ENCODE measurements at regions not wholly inside any gene's neighbourhood (a gene's known extent, or its start where the extent isn't known, plus 50 kb on each side); places are given as distances from the start of the nearest gene placed in this dataset.
"Not testable (repeated sequence)": the region's sequence is repeated elsewhere in the genome, so short reads cannot be mapped to it uniquely, and the experiment has no call there.

DNA sequence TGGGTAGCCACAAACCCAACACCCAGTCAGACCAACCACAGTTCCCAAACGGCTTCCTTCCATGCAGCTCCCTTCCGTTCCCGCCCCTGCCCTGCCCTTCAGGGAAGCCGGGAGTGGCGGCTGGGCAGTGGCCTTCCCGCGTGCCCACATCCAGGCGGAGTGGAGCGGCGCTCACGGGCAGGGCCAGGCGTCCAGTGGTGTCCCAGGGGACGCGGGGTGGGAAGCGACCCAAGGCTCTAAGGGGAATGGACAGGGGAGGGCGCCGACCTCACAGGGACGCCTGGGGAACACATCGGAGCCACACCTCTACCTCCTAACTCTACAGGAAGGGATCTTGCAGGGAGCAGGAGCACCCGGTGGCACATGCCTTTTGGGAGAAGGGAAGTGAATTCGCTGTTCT lies 225.9 kb upstream of the MGAT5 start:
- Histone ChIP-seq H3K4me1 (ENCODE audit: control insufficient read depth, insufficient read depth, low read length) (peaks cover 18% of the 10 kb centered on the region), H3K9me3 (replicated peaks; ENCODE audit: control insufficient read depth, low read depth, low read length) (no peaks in the 10 kb centered on the region), H3K27ac (ENCODE audit: low read length) (no peak overlapping the region), H3K36me3 (ENCODE audit: control insufficient read depth, insufficient read depth, low read length) (no peaks in the 10 kb centered on the region), H3K27me3 (ENCODE audit: control insufficient read depth, insufficient read depth, low read length) (peaks cover 10% of the 10 kb centered on the region), H3K4me3 (ENCODE audit: low read length) (no peak overlapping the region)
- 17% methylated on average over 13 of the region's 21 CpGs for WGBS (ENCODE audit: insufficient coverage)
- DNase-seq = no peak

DNA sequence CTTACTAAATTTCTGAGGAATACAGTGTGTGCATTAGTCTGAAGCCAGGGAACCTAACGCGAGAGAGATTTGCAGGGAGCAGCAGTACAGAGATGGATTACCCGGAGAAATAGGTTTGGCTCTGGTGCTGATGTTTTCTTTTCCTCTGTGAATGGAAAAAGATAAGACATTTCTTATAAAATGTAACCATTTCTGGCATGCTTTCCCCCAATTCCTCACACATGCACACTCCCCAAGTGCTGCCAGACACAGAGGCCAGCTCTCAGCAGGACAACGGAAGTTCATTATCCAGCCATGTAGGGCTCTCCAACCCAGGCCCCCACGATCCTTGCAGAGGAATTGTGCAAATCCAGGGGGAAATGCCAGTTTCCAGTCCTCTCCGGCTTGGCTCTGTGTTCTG lies 224.5 kb upstream of the MGAT5 start:
- no peaks in the 10 kb centered on the region for H3K9me3 ChIP-seq (replicated peaks; ENCODE audit: control insufficient read depth, low read depth, low read length)
- 29% methylated on average over 5 of the region's 6 CpGs for WGBS (ENCODE audit: insufficient coverage)
- peaks cover 18% of the 10 kb centered on the region for H3K4me1 ChIP-seq (ENCODE audit: control insufficient read depth, insufficient read depth, low read length)
- H3K36me3 ChIP-seq (ENCODE audit: control insufficient read depth, insufficient read depth, low read length) = no peaks in the 10 kb centered on the region
- H3K4me3 ChIP-seq (ENCODE audit: low read length) = no peak overlapping the region
- H3K27me3 ChIP-seq (ENCODE audit: control insufficient read depth, insufficient read depth, low read length) = peaks cover 10% of the 10 kb centered on the region
- peak; percentile 37 for DNase-seq
- H3K27ac ChIP-seq (ENCODE audit: low read length) = no peak overlapping the region

DNA sequence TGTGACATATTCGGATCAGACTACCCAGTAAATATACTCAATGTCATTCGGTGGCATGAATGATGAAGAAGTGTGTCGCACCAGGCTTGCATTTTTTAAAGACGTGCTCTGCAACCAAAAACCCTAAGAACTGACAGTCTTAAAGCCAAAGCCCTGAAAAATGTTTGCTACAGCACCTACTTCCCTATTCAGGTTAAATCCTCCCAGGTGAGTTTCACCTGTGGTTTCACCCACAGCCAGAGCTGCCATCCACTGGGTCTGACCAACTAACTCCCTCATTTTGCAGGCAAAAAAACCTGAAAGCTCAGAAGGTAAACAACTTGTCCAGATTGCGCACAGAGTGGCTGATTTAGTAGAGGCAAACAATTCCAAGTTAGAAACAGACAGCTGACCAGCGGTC lies 222.3 kb upstream of the MGAT5 start:
- Histone ChIP-seq H3K36me3 (ENCODE audit: control insufficient read depth, insufficient read depth, low read length) (no peaks in the 10 kb centered on the region), H3K9me3 (replicated peaks; ENCODE audit: control insufficient read depth, low read depth, low read length) (no peaks in the 10 kb centered on the region), H3K4me3 (ENCODE audit: low read length) (no peak overlapping the region), H3K27me3 (ENCODE audit: control insufficient read depth, insufficient read depth, low read length) (peaks cover 10% of the 10 kb centered on the region), H3K4me1 (ENCODE audit: control insufficient read depth, insufficient read depth, low read length) (peaks cover 18% of the 10 kb centered on the region), H3K27ac (ENCODE audit: low read length) (no peak overlapping the region)
- no peak for DNase-seq
- WGBS (ENCODE audit: insufficient coverage) = 74% methylated on average over 3 of the region's 6 CpGs

DNA sequence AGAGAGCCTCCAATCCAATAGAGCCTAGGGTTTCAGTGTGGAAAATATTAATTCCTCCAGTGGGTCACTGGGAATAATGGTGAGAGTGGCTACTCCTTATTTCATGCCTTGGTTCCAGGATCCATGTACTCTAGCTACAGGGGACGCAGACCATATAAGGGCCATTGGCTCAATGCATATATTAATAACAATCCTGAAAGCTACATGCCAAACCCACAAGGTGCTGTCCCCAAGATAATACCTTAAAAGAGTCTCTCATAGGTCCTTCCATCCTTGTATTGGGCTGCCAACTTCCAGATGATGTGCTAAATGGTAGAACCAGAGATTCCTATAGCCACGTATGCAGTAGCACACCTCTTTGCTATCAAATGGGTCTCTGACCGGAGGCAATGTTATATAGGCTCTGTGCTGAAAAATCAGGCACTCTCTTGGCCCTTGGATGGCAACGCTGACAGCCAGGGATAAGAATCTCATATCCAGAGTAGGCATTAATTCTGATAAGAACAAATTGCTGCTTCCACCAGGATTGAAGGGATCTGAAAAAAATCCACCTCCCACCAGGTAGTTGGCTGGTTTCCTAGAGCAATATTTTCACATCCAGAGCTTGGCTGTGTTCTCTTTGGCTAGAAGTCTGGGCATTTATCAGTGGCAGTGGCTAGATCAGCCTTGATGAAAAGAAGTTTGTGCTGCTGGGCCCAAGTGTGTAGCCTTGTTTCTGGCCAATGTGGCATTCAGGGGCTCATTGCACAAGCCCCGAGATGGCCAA lies 218.1 kb upstream of the MGAT5 start:
- no peak overlapping the region for H3K27ac ChIP-seq (ENCODE audit: low read length)
- no peaks in the 10 kb centered on the region for H3K27me3 ChIP-seq (ENCODE audit: control insufficient read depth, insufficient read depth, low read length)
- no peaks in the 10 kb centered on the region for H3K36me3 ChIP-seq (ENCODE audit: control insufficient read depth, insufficient read depth, low read length)
- WGBS (ENCODE audit: insufficient coverage) = 71% methylated on average over 3 of the region's 5 CpGs
- DNase-seq = no peak
- no peaks in the 10 kb centered on the region for H3K4me1 ChIP-seq (ENCODE audit: control insufficient read depth, insufficient read depth, low read length)
- H3K4me3 ChIP-seq (ENCODE audit: low read length) = no peak overlapping the region
- H3K9me3 ChIP-seq (replicated peaks; ENCODE audit: control insufficient read depth, low read depth, low read length) = no peaks in the 10 kb centered on the region

DNA sequence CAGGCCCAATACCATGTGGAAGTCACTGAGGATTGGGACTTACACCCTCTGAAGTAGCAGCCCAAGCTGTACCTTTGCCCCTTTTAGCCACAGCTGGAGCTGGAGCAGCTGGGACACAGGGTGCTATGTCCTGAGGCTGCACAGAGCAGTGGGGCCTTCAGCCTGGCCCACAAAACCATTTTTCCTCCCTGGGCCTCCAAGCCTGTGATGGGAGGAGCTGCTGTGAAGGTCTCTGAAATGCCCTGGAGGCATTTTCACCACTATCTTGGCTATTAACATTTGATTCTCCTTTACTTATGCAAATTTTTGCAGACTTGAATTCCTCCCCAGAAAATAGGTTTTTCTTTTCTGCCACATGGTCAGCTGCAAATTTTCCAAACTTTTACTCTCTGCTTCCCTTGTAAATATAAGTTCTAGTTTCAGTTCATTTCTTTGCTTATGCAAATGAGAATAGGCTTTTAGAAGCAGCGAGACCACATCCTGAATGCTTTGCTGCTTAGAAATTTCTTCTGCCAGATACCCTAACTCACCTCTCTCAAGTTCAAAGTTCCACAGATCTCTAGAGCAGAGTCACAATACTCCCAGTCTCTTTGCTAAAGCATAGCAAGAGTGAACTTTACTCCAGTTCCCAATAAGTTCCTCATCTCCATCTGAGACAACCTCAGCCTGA lies 213.8 kb upstream of the MGAT5 start:
- Histone ChIP-seq H3K27me3 (ENCODE audit: control insufficient read depth, insufficient read depth, low read length) (no peaks in the 10 kb centered on the region), H3K4me3 (ENCODE audit: low read length) (no peak overlapping the region), H3K9me3 (replicated peaks; ENCODE audit: control insufficient read depth, low read depth, low read length) (no peaks in the 10 kb centered on the region), H3K36me3 (ENCODE audit: control insufficient read depth, insufficient read depth, low read length) (no peaks in the 10 kb centered on the region), H3K27ac (ENCODE audit: low read length) (no peak overlapping the region), H3K4me1 (ENCODE audit: control insufficient read depth, insufficient read depth, low read length) (no peaks in the 10 kb centered on the region)
- no peak for DNase-seq
- 100% methylated on average over 1 of the region's 1 CpG for WGBS (ENCODE audit: insufficient coverage)

DNA sequence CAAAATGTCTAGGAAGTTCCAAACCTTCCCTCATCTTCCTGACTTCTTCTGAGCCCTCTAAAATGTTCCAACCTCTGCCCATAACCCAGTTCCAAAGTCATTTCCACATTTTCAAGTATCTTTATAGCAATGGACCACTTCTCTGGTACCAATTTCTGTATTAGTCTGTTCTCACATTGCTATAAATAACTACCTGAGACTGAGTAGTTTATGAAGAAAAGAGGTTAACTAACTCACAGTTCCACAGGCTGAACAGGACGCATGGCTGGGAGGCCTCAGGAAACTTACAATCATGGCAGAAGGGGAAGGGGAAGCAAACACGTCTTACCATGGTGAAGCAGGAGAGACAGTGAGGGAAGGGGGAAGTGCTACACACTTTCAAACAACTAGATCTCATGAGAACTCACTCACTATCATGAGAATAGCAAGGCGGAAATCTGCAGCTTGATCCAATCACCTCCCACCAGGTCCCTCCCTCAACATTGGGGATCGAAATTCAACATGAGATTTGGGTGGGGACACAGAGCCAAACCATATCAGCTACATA lies 213.2 kb upstream of the MGAT5 start:
- H3K4me1 ChIP-seq (ENCODE audit: control insufficient read depth, insufficient read depth, low read length); H3K27ac ChIP-seq (ENCODE audit: low read length); H3K27me3 ChIP-seq (ENCODE audit: control insufficient read depth, insufficient read depth, low read length); H3K4me3 ChIP-seq (ENCODE audit: low read length); DNase-seq; H3K36me3 ChIP-seq (ENCODE audit: control insufficient read depth, insufficient read depth, low read length); H3K9me3 ChIP-seq (replicated peaks; ENCODE audit: control insufficient read depth, low read depth, low read length): not testable (repeated sequence)
- WGBS (ENCODE audit: insufficient coverage) = no CpG with 5 or more reads among the region's 4 CpGs

DNA sequence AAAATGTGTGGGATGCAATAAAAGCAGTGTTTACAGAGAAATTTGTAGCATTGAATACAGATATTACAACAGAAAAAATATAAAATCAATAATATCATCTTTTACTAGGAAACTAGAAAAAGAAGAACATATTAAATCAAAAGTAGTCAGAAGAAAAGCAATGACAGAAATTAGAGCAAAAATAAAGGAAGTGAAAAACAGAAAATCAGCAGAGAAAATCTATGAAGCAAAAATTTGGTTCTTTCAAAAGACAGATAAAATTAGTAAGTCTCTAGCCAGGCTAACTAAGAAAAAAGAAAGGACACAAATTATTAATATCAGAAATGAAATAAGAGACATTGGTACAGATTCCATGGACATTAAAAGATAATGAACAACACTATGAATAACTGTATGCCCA lies 212.0 kb upstream of the MGAT5 start:
- Histone ChIP-seq H3K4me1 (ENCODE audit: control insufficient read depth, insufficient read depth, low read length) (no peaks in the 10 kb centered on the region), H3K36me3 (ENCODE audit: control insufficient read depth, insufficient read depth, low read length) (no peaks in the 10 kb centered on the region), H3K4me3 (ENCODE audit: low read length) (no peak overlapping the region), H3K9me3 (replicated peaks; ENCODE audit: control insufficient read depth, low read depth, low read length) (no peaks in the 10 kb centered on the region), H3K27ac (ENCODE audit: low read length) (no peak overlapping the region), H3K27me3 (ENCODE audit: control insufficient read depth, insufficient read depth, low read length) (no peaks in the 10 kb centered on the region)
- no peak for DNase-seq

DNA sequence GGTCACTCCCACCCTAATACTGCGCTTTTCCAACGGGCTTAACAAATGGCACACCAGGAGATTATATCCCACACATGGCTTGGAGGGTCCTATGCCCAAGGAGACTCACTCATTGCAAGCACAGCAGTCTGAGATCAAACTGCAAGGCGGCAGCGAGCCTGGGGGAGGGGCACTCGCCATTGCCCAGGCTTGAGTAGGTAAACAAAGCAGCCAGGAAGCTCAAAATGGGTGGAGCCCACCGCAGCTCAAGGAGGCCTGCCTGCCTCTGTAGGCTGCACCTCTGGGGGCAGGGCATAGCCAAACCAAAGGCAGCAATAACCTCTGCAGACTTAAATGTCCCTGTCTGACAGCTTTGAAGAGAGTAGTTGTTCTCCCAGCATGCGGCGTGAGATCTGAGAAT lies 210.8 kb upstream of the MGAT5 start:
- not testable (repeated sequence) for H3K27me3 ChIP-seq (ENCODE audit: control insufficient read depth, insufficient read depth, low read length); H3K9me3 ChIP-seq (replicated peaks; ENCODE audit: control insufficient read depth, low read depth, low read length); H3K27ac ChIP-seq (ENCODE audit: low read length); H3K36me3 ChIP-seq (ENCODE audit: control insufficient read depth, insufficient read depth, low read length); H3K4me3 ChIP-seq (ENCODE audit: low read length); DNase-seq; H3K4me1 ChIP-seq (ENCODE audit: control insufficient read depth, insufficient read depth, low read length)
- 90% methylated on average over 6 of the region's 8 CpGs for WGBS (ENCODE audit: insufficient coverage)

DNA sequence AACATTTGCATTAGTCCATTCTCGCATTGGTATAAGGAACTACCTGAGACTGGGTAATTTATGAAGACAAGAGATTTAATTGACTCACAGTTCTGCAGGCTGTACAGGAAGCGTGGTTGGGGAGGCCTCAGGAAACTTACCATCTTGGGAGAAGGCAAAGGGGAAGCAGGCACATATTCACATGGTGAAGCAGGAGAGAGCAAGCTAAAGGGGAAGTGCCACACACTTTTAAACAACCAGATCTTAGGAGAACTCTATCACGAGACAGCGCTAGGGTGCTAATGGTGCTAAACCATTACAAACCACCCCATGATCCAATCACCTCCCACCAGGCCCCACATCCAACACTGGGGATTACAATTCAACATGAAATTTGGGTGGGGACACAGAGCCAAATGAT lies 201.7 kb upstream of the MGAT5 start:
- 81% methylated on average over 3 of the region's 4 CpGs for WGBS (ENCODE audit: insufficient coverage)

DNA sequence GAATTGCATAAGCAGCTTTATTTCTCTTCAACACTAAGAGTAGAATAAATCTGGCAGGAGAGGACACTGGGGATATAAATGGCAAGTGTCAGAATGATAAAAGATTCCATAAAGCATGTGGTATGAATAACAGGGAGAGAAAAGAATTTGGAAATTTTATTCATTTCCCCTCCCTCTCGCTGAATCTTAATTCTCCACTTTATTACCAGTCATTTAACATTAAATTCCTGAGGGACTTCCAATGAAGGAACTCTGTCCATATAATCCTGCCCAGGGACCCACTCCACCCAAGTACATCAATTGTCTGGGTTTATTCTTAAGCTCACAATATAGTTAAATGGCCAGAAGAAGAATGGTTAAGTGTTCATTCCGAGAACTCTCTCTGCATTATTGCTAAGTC lies 197.7 kb upstream of the MGAT5 start:
- WGBS (ENCODE audit: insufficient coverage) = no CpG with 5 or more reads among the region's 2 CpGs
- Histone ChIP-seq H3K4me1 (ENCODE audit: control insufficient read depth, insufficient read depth, low read length) (no peaks in the 10 kb centered on the region), H3K27me3 (ENCODE audit: control insufficient read depth, insufficient read depth, low read length) (no peaks in the 10 kb centered on the region), H3K9me3 (replicated peaks; ENCODE audit: control insufficient read depth, low read depth, low read length) (no peaks in the 10 kb centered on the region), H3K36me3 (ENCODE audit: control insufficient read depth, insufficient read depth, low read length) (no peaks in the 10 kb centered on the region), H3K4me3 (ENCODE audit: low read length) (no peak overlapping the region), H3K27ac (ENCODE audit: low read length) (no peak overlapping the region)
- no peak for DNase-seq

More for the DNA sequence above, 201.7 kb upstream of the MGAT5 start:
- Histone ChIP-seq H3K27me3 (ENCODE audit: control insufficient read depth, insufficient read depth, low read length) (no peaks in the 10 kb centered on the region), H3K27ac (ENCODE audit: low read length) (no peak overlapping the region), H3K4me3 (ENCODE audit: low read length) (no peak overlapping the region), H3K36me3 (ENCODE audit: control insufficient read depth, insufficient read depth, low read length) (no peaks in the 10 kb centered on the region), H3K4me1 (ENCODE audit: control insufficient read depth, insufficient read depth, low read length) (no peaks in the 10 kb centered on the region), H3K9me3 (replicated peaks; ENCODE audit: control insufficient read depth, low read depth, low read length) (no peaks in the 10 kb centered on the region)
- DNase-seq = no peak

All from muscle of leg (tissue), 3 donors.